Tibial nerve (tissue), 4 donors: ENCODE measurements at regions not wholly inside any gene's neighbourhood (a gene's known extent, or its start where the extent isn't known, plus 50 kb on each side); places are given as distances from the start of the nearest gene placed in this dataset.

ENCODE experiments used
- DNase-seq, 2 donors: peaks; one replicate each; pipeline ENCODE4 v3.0.0-alpha.2; 2019; ENCODE audit warnings: low spot score in 2 of 2
- H3K27ac ChIP-seq, 4 donors: fragments of 200-600 bp; sonication (generic) in 3 of 4; one replicate each; pipeline ENCODE4 v1.5.1; 2017 to 2019; ENCODE audit warnings: mild to moderate bottlenecking in 1 of 4
- H3K27me3 ChIP-seq, 2 donors: fragments of 200-600 bp; sonication (generic) in 1 of 2; one replicate each; pipeline versions ENCODE4 v1.5.1 to v1.6.0; 2017 to 2019
- H3K36me3 ChIP-seq, 3 donors: fragments of 200-600 bp; sonication (generic); one replicate each; pipeline ENCODE4 v1.5.1; 2018 to 2019
- H3K4me1 ChIP-seq, 4 donors: fragments of 200-600 bp; sonication (generic) in 3 of 4; one replicate each; pipeline ENCODE4 v1.5.1; 2017 to 2019
- H3K4me3 ChIP-seq, 4 donors: fragments of 200-600 bp; sonication (generic) in 3 of 4; one replicate each; pipeline ENCODE4 v1.5.1; 2017 to 2019; ENCODE audit warnings: mild to moderate bottlenecking in 1 of 4, moderate library complexity in 1 of 4
- H3K9me3 ChIP-seq, 4 donors: fragments of 200-600 bp; sonication (generic) in 3 of 4; one replicate each; pipeline ENCODE4 v1.5.1; 2017 to 2019
- EP300 ChIP-seq, 2 donors: sonication (generic); formaldehyde crosslinking; IDR thresholded peaks; one replicate each; pipeline ENCODE4 v1.6.1; 2017; ENCODE audit warnings: antibody characterized with exemption in 2 of 2, mild to moderate bottlenecking in 1 of 2
- POLR2A ChIP-seq, 2 donors: fragments of 450-650 bp; IDR thresholded peaks; one replicate each; pipeline ENCODE4 v1.6.1; 2017; ENCODE audit warnings: antibody characterized with exemption in 2 of 2, mild to moderate bottlenecking in 2 of 2, moderate library complexity in 2 of 2
- WGBS, 2 donors: methylation state at CpG; one replicate each; pipeline ENCODE4 v1.1.5; 2018; 5-methylcytosine and 5-hydroxymethylcytosine counted together
- TF ChIP-seq, protein P1 (sequence below), 5 experiments: fragments of 200-600 bp in 3 of 5; fragments of 450-650 bp in 2 of 5; sonication (generic) in 3 of 5; IDR thresholded peaks; one replicate each; pipeline ENCODE4 v1.5.1; 2016 to 2019; ENCODE audit warnings: antibody characterized with exemption in 5 of 5, mild to moderate bottlenecking in 3 of 5, moderate library complexity in 2 of 5

DNA sequence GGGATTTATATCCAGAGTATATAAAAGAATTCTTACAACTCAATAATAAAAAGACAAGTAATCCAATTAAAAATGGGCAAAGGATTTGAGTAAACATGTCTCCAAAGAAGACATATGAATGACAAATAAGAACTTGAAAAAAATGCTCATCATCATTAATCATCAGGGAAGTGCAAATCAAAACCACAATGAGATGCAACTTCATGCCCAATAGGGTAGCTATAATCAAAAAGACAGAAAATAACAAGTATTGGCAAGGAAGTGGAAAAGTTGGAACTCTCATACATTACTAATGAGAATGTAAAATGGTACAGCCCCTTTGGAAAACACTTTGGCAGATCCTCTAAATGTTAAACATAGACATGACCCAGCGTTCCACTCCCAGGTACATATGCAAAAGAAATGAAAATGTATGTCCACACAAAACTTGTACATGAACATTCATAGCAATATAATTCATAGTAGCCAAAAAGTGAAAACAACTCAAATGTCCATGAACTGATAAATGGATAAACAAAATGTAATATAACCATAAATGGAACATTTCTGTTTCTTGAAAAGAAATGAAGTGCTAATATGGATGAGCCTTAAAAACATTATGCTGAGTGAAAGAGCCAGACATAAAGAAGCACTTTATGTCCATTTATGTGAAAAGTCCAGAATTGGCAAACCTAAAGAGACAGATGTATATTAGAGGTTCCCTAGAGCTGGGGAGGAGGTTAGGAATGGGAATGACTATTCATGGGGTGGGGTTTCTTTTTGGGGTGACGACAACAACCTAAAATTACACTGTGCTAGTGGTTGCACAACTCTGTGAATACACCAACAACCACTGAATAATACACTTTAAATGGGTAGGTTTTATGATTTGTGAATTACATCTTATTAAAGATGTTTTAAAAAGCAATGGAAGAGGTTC, 259.7 kb downstream of the RHOU start:
- peaks cover 0 to 13% (median 2%) of the 10 kb centered on the region in 4 donors for H3K4me1 ChIP-seq
- H3K27ac ChIP-seq, result no peak overlapping the region
- H3K9me3 ChIP-seq, result no peaks in the 10 kb centered on the region
- 72 to 85% methylated on average over 2 of the region's 2 CpGs for WGBS, 2 donors
- no peak for DNase-seq
- no peaks in the 10 kb centered on the region for H3K27me3 ChIP-seq
- no peak overlapping the region for H3K4me3 ChIP-seq
- no peaks in the 10 kb centered on the region for H3K36me3 ChIP-seq
- TF ChIP-seq, protein P1, sequence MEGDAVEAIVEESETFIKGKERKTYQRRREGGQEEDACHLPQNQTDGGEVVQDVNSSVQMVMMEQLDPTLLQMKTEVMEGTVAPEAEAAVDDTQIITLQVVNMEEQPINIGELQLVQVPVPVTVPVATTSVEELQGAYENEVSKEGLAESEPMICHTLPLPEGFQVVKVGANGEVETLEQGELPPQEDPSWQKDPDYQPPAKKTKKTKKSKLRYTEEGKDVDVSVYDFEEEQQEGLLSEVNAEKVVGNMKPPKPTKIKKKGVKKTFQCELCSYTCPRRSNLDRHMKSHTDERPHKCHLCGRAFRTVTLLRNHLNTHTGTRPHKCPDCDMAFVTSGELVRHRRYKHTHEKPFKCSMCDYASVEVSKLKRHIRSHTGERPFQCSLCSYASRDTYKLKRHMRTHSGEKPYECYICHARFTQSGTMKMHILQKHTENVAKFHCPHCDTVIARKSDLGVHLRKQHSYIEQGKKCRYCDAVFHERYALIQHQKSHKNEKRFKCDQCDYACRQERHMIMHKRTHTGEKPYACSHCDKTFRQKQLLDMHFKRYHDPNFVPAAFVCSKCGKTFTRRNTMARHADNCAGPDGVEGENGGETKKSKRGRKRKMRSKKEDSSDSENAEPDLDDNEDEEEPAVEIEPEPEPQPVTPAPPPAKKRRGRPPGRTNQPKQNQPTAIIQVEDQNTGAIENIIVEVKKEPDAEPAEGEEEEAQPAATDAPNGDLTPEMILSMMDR (IDR thresholded peaks at IDR 0.05), result no peak
- TF ChIP-seq POLR2A (IDR thresholded peaks at IDR 0.05) (no peak), EP300 (IDR thresholded peaks at IDR 0.05) (no peak)

DNA sequence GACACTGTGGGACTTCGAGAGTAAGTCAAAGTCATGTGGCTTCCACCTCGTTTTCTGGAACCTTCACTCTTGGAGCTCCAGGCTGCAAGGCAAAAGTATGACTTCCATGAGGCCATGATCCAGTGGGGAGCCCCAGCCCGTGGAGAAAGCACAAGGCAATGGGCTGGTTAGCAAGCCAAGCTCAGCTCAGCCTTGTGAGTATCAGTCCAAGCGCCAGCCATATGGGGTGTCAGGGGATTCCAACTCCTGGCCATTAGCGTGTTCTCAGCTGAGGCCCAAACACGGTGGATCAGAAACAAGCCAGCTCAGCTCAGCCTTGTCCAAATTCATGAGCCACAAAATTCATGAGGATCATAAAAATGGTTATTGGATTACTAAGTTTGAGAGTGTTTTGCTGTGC, 261.0 kb downstream of the RHOU start:
- no peaks in the 10 kb centered on the region for H3K27me3 ChIP-seq
- no peak overlapping the region for H3K4me3 ChIP-seq
- no peak for TF ChIP-seq POLR2A (IDR thresholded peaks at IDR 0.05)
- TF ChIP-seq, protein P1 (IDR thresholded peaks at IDR 0.05), result no peak
- H3K36me3 ChIP-seq, result no peaks in the 10 kb centered on the region
- peaks cover 0 to 4% (median 1%) of the 10 kb centered on the region in 4 donors for H3K4me1 ChIP-seq
- WGBS, 2 donors, result 83 to 94% methylated on average over 6 of the region's 6 CpGs
- DNase-seq, result no peak
- no peak overlapping the region for H3K27ac ChIP-seq
- no peaks in the 10 kb centered on the region for H3K9me3 ChIP-seq

DNA sequence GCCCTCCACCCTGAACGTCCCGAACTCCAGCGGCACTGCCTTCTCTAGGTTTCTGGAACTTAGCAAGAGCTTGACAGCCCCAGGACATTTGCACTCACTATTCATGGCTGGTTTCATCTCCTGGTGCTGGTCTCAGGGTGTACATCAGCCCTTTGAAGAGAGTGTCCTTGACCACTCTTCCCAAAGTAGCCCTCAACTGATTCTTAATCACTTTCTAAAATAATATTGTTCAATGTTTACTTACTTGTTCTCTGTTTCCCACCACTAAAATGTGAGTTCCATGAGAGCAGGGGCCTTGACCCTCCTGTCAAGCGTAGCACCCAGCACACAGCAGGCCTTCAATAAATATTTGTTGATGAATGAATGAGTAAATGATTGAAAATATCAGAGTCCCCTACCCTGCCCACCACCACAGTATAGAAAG, 262.5 kb downstream of the RHOU start:
- H3K4me1 ChIP-seq, result peaks cover 0 to 2% (median 0%) of the 10 kb centered on the region in 4 donors
- no peak for TF ChIP-seq POLR2A (IDR thresholded peaks at IDR 0.05)
- TF ChIP-seq, protein P1 (IDR thresholded peaks at IDR 0.05), result no peak
- no peak for TF ChIP-seq EP300 (IDR thresholded peaks at IDR 0.05)
- no peak overlapping the region for H3K4me3 ChIP-seq
- no peaks in the 10 kb centered on the region for H3K9me3 ChIP-seq
- H3K27me3 ChIP-seq, result no peaks in the 10 kb centered on the region
- H3K27ac ChIP-seq, result no peak overlapping the region
- no peak for DNase-seq
- no peaks in the 10 kb centered on the region for H3K36me3 ChIP-seq
- WGBS, 2 donors, result 93 to 99% methylated on average over 4 of the region's 4 CpGs

- no peaks in the 10 kb centered on the region for H3K4me1 ChIP-seq
- WGBS, 2 donors, result 56 to 62% methylated on average over 6 of the region's 6 CpGs
- TF ChIP-seq POLR2A (IDR thresholded peaks at IDR 0.05), result no peak
- TF ChIP-seq, protein P1 (IDR thresholded peaks at IDR 0.05), result no peak
- TF ChIP-seq EP300 (IDR thresholded peaks at IDR 0.05), result no peak
- H3K4me3 ChIP-seq, result no peak overlapping the region
- H3K9me3 ChIP-seq, result no peaks in the 10 kb centered on the region
- H3K27ac ChIP-seq, result no peak overlapping the region
- no peaks in the 10 kb centered on the region for H3K27me3 ChIP-seq
- no peaks in the 10 kb centered on the region for H3K36me3 ChIP-seq
- peak; percentile 33 for DNase-seq
Measured at GRCh38 chr1:228998179-228998578, 262.9 kb downstream of the RHOU start.

- no peaks in the 10 kb centered on the region for H3K27me3 ChIP-seq
- no peak overlapping the region for H3K4me3 ChIP-seq
- no peak for DNase-seq
- H3K4me1 ChIP-seq, result peaks cover 0 to 11% (median 0%) of the 10 kb centered on the region in 4 donors
- 82 to 84% methylated on average over 9 of the region's 9 CpGs for WGBS, 2 donors
- TF ChIP-seq EP300 (IDR thresholded peaks at IDR 0.05) (no peak), POLR2A (IDR thresholded peaks at IDR 0.05) (no peak)
- TF ChIP-seq, protein P1 (IDR thresholded peaks at IDR 0.05), result no peak
- H3K27ac ChIP-seq, result no peak overlapping the region
- no peaks in the 10 kb centered on the region for H3K36me3 ChIP-seq
- no peaks in the 10 kb centered on the region for H3K9me3 ChIP-seq
Measured at GRCh38 chr1:228999446-229000170, 264.3 kb downstream of the RHOU start.
